ENCODE measurements at regions not wholly inside any gene's neighbourhood (a gene's known extent, or its start where the extent isn't known, plus 50 kb on each side); places are given as distances from the start of the nearest gene placed in this dataset.

- TF ChIP-seq POLR2A (IDR thresholded peaks at IDR 0.05) (no peak), CTCF (IDR thresholded peaks at IDR 0.05) (no peak)
Observed at GRCh38 chr13:85287528-85287927, 511.7 kb downstream of the SLITRK6 start.

Data from esophagus squamous epithelium (tissue), 4 donors.